ENCODE measurements at regions not wholly inside any gene's neighbourhood (a gene's known extent, or its start where the extent isn't known, plus 50 kb on each side); places are given as distances from the start of the nearest gene placed in this dataset.

- Mint-ChIP-seq H3K36me3 (ENCODE audit: insufficient read depth, unreplicated experiment) (peaks cover 9% of the 10 kb centered on the region), H3K4me3 (ENCODE audit: unreplicated experiment) (peak within 1 kb of the TSS; percentile 97), H3K9me3 (ENCODE audit: unreplicated experiment) (no peaks in the 10 kb centered on the region), H3K27me3 (ENCODE audit: insufficient read depth, unreplicated experiment) (peaks cover 18% of the 10 kb centered on the region), H3K27ac (ENCODE audit: unreplicated experiment) (peak within 1 kb of the TSS; percentile 74), H3K4me1 (ENCODE audit: low read depth, unreplicated experiment) (peaks cover 6% of the 10 kb centered on the region)
- no peaks in the 10 kb centered on the region; the same call in 1 of the 2 replicates for H3K4me1 ChIP-seq
- H3K4me3 ChIP-seq (ENCODE audit: low read depth, low read length): peak within 1 kb of the TSS; percentile 63
- peak; percentile 79 to 91 for DNase-seq
- H3K27me3 ChIP-seq (replicated peaks; ENCODE audit: control insufficient read depth, insufficient read depth, low read length): no peaks in the 10 kb centered on the region
- H3K36me3 ChIP-seq (ENCODE audit: control insufficient read depth, insufficient read depth, low read length): no peaks in the 10 kb centered on the region
- ChIA-PET CTCF (no interaction called here), POLR2A (no interaction called here)
- no TSS peak for BruUV-seq (replicated peaks)
- H3K9me3 ChIP-seq: no peaks in the 10 kb centered on the region
- intact Hi-C loops (cut with micrococcal nuclease; ENCODE audit: unreplicated experiment): loop anchor here (5.0 kb wide), 1 partner anchor 162 kb away; the partner anchor contains the start of gene CHRNA7
- TF ChIP-seq CTCF (IDR thresholded peaks at IDR 0.05; ENCODE audit: insufficient read depth in 1 of 2, low read depth in 1 of 2, low read length in 1 of 2, severe bottlenecking in 1 of 2, unreplicated experiment in 1 of 2): no peak
These were observed 159.8 kb upstream of the CHRNA7 start, which contains the start of gene OTUD7A for GRCh38 chr15:31870328-31871165. OTUD7A (minus strand) TSS chr15:31870673.

- BruUV-seq (replicated peaks): no TSS peak
- peak overlapping the region; percentile 74 for H3K27ac Mint-ChIP-seq (ENCODE audit: unreplicated experiment)
- POLR2A ChIA-PET: no interaction called here
- H3K27me3 ChIP-seq (replicated peaks; ENCODE audit: control insufficient read depth, insufficient read depth, low read length): no peaks in the 10 kb centered on the region
- no peak for DNase-seq
- no peaks in the 10 kb centered on the region for H3K9me3 ChIP-seq
- CTCF ChIA-PET: no interaction called here
- no peaks in the 10 kb centered on the region; the same call in 1 of the 2 replicates for H3K4me1 ChIP-seq
- peaks cover 18% of the 10 kb centered on the region for H3K27me3 Mint-ChIP-seq (ENCODE audit: insufficient read depth, unreplicated experiment)
- H3K4me3 ChIP-seq (ENCODE audit: low read depth, low read length): peak overlapping the region; percentile 60
- H3K4me1 Mint-ChIP-seq (ENCODE audit: low read depth, unreplicated experiment): peaks cover 6% of the 10 kb centered on the region
- H3K36me3 Mint-ChIP-seq (ENCODE audit: insufficient read depth, unreplicated experiment): peaks cover 9% of the 10 kb centered on the region
- H3K4me3 Mint-ChIP-seq (ENCODE audit: unreplicated experiment): peak overlapping the region; percentile 97
- H3K36me3 ChIP-seq (ENCODE audit: control insufficient read depth, insufficient read depth, low read length): no peaks in the 10 kb centered on the region
- TF ChIP-seq CTCF (IDR thresholded peaks at IDR 0.05; ENCODE audit: insufficient read depth in 1 of 2, low read depth in 1 of 2, low read length in 1 of 2, severe bottlenecking in 1 of 2, unreplicated experiment in 1 of 2): no peak
- intact Hi-C loops (cut with micrococcal nuclease; ENCODE audit: unreplicated experiment): loop anchor here (5.0 kb wide), 1 partner anchor 161 kb away; the partner anchor contains the start of gene CHRNA7
- H3K9me3 Mint-ChIP-seq (ENCODE audit: unreplicated experiment): no peaks in the 10 kb centered on the region
These were observed 159.0 kb upstream of the CHRNA7 start for GRCh38 chr15:31871166-31871886.

GRCh38 chr15:31871887-31872281, 158.4 kb upstream of the CHRNA7 start:
- H3K4me1 Mint-ChIP-seq (ENCODE audit: low read depth, unreplicated experiment): peaks cover 6% of the 10 kb centered on the region
- no peak for DNase-seq
- TF ChIP-seq CTCF (IDR thresholded peaks at IDR 0.05; ENCODE audit: insufficient read depth in 1 of 2, low read depth in 1 of 2, low read length in 1 of 2, severe bottlenecking in 1 of 2, unreplicated experiment in 1 of 2): no peak
- Histone ChIP-seq H3K36me3 (ENCODE audit: control insufficient read depth, insufficient read depth, low read length) (no peaks in the 10 kb centered on the region), H3K4me3 (ENCODE audit: low read depth, low read length) (no peak overlapping the region), H3K4me1 (no peaks in the 10 kb centered on the region; the same call in 1 of the 2 replicates), H3K9me3 (no peaks in the 10 kb centered on the region), H3K27me3 (replicated peaks; ENCODE audit: control insufficient read depth, insufficient read depth, low read length) (no peaks in the 10 kb centered on the region)
- H3K36me3 Mint-ChIP-seq (ENCODE audit: insufficient read depth, unreplicated experiment): peaks cover 9% of the 10 kb centered on the region
- no peaks in the 10 kb centered on the region for H3K9me3 Mint-ChIP-seq (ENCODE audit: unreplicated experiment)
- H3K27me3 Mint-ChIP-seq (ENCODE audit: insufficient read depth, unreplicated experiment): peaks cover 18% of the 10 kb centered on the region
- ChIA-PET POLR2A (no interaction called here), CTCF (no interaction called here)
- peak overlapping the region; percentile 97 for H3K4me3 Mint-ChIP-seq (ENCODE audit: unreplicated experiment)
- H3K27ac Mint-ChIP-seq (ENCODE audit: unreplicated experiment): no peak overlapping the region
- no TSS peak for BruUV-seq (replicated peaks)
- intact Hi-C loops (cut with micrococcal nuclease; ENCODE audit: unreplicated experiment): loop anchor here (5.0 kb wide), 1 partner anchor 160 kb away; the partner anchor contains the start of gene CHRNA7
